GM18498 (cell line): ENCODE measurements at regions not wholly inside any gene's neighbourhood (a gene's known extent, or its start where the extent isn't known, plus 50 kb on each side); places are given as distances from the start of the nearest gene placed in this dataset.

ENCODE experiments used
- ATAC-seq: cut with Tn5 transposase; IDR thresholded peaks from one replicate; pipeline ENCODE4 v1.9.1; 2021; ENCODE audit warnings: mild to moderate bottlenecking, moderate library complexity; ENCODE audit not compliant: unreplicated experiment

GRCh38 chr5:4837489-4838058 is 302.6 kb upstream of the ADAMTS16 start:
- ATAC-seq: no peak

DNA sequence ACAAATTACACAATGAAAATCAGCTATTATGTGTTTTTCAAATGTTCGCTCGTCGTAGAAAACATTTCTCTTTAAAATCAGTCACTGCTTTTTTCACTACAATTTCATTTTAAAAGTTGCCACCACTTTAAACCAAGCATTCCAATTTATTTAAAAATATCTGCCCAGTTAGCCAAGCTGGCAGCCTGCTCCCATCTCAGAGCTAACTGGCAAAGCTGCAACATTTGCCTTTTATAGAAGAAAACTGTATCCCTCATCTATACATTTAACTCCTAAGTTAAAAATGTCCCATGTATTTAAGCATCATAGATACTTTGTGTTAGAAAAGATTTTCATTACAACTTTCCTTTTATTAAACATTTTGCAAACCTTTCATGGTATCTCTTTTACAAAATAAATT is 294.9 kb upstream of the ADAMTS16 start:
- ATAC-seq: no peak

DNA sequence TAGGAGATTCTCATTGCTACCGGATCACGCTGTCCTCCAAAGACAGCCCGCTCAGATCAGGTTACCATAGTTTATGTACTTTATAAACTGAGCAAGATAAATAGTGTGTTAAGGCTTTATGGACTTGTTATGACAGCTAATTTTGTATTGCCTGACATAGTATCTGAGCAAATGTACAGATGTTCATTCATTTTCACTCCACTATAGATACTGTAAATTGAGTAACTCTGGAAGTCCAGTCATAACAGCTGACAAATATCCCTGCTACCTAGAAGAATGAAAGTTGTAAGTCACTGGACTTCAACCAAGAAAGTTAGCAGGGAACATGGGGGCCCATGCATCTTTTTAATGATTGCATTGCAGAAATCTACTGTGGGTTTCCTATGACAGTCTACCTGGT is 292.4 kb upstream of the ADAMTS16 start:
- no peak for ATAC-seq

DNA sequence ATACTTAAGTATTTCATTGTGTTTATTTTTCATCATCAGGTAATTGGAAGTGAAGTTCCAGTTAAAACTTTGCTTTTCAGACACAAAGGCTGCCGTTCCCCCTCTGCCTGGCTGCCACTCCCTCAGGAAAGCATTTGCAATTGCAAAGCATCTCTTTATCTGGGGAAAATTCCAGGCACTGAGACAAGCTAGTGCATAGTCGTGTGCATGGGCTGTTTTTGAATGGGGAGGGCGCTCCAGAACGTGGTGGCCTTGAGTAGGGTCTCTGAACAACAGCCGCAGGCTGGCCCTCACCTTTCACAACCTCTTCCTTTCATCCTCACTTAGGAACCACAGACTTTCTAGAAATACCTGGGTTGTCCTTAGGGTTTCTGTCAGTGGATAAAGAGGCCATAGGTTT is 285.1 kb upstream of the ADAMTS16 start:
- no peak for ATAC-seq

DNA sequence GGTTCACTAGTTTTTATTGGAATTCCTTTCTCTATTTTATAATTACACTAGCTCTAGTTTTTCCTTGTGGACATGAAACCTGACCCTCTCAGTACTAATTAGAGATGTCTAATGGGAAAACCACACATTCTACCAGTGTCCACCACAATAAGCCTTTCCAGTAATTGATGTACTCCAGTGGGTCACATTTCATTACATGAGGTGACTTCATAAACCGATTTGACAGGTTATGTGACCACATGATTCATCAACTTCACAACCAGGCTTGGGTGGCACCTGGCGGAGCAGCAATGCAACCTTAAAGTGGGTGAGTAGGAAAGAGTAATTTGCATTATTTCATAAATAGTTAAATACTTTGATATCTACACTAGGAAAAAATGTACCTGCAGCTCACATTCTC is 284.2 kb upstream of the ADAMTS16 start:
- no peak for ATAC-seq

DNA sequence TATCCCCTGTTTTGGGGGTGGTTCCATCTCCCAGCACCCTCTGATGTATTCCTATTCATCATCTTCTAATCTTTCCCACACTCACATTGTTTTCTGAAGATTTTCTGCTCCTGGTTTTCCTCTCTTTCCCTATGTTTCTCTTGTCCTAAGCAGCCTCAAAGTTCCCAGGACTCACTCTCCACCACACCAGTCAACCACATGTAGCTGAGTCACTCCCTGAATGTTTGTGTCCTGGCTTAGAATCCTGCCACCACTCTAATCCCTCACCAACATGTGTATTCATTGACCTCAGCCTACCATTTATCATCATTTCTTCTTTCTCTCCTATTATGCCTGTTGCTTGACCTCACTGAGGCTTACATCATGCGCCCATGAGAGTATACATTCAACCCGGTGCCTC is 282.4 kb upstream of the ADAMTS16 start:
- ATAC-seq: no peak

GRCh38 chr5:4859500-4860235 is 280.5 kb upstream of the ADAMTS16 start:
- ATAC-seq: no peak

DNA sequence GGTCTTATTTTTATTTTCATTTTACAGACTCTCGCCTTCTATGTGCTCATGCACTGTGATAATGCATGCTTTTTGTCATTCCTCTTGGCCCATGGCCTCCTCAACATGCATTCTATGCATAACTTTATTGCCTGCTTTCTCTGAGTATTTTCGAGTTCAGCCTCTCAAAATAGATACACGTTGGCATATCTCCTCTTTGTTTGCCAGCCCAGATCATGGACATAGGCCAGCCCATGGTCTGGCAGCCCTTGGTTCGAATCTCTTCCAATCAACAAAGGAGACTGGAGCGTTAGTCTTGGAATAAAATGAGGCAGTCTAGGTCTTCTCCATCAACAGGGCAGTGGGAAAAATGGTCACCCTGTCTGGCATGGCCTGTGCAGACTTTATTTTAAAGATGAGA is 279.5 kb upstream of the ADAMTS16 start:
- no peak for ATAC-seq

DNA sequence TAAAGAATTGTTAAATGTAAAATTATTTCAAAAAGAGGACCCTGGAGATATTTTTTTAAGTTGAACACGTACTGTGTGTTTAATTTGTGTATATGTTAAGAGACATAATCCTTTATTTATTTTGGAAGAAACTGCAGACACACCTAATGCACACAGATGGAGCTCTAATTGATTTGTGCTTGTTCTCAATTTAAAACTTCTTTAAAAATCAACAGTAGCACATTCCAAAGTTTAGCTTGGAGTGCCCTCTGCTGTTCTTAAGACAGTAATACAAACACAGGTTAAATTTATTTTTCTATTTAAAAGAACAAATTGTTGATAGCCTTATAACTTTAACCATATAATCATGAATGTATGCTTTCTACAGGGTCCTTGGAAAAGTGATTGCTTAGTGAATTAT is 277.6 kb upstream of the ADAMTS16 start:
- ATAC-seq: no peak

DNA sequence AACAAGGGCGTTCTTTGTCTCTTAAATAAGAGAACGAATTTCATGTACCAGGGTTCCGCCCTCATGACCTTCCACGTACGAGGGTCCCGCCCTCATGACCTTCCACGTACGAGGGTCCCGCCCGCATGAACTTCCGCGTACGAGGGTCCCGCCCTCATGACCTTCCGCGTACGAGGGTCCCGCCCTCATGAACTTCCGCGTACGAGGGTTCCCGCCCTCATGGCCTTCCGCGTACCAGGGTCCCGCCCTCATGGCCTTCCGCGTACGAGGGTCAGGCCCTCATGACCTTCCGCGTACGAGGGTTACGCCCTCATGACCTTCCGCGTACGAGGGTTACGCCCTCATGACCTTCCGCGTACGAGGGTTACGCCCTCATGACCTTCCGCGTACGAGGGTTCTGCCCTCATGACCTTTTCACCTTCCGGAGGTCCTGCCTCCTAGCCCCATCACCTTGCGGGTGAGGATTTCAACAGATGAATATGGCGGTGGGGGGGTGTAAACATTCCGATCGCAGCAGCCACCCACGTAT is 273.9 kb upstream of the ADAMTS16 start:
- ATAC-seq: no peak

DNA sequence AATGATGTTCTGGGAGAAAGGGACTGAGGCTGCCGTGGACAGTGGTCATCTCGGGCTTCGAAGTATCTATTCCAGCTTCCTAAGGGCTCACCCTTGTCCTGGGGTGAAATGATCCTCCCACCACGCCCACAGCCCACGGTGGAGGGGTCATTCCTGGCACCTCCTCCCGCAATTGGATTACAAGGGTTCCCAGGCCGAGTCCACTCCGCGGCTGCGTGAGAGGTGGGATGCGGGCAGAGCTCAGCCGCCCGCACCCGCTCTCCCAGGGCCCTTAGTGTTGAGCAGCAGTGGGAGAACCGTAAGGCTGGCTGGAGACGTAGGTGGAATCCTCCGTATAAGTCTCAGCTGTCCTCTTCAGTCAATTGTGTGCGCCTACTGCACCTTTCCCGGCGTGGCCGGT is 273.3 kb upstream of the ADAMTS16 start:
- ATAC-seq: no peak

DNA sequence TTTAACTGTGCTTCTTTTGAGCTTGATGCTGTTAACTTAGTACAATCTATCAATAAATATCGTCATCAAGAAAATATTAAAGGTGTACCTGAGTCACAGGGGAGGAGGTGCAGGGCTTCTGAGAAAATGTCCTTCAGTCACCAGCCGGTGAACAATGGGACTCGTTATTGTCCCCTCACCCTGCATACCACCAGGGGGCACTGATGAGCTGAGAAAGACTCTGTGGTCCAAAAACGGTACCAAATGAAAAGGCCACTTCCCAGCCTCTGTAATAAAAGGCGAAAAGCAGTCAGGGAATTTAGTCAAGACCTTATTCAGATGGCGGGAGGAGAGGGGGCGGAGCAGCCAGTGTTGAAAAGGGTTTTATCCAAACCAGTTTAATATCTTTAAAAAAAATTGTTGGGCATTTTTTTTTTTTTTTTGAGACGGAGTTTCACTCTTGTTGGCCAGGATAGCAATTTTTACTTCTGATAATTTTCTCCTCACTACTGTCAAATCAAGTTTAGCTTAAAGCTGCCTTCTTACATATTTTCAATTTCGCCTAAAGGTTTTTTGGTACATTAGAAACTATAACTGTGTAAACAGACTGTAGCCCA is 271.9 kb upstream of the ADAMTS16 start:
- ATAC-seq: peak; percentile 76

GRCh38 chr5:4873652-4874051 is 266.5 kb upstream of the ADAMTS16 start:
- ATAC-seq: no peak

- ATAC-seq: no peak
These were observed 266.0 kb upstream of the ADAMTS16 start for GRCh38 chr5:4874097-4874496.

- no peak for ATAC-seq
These were observed 264.2 kb upstream of the ADAMTS16 start for GRCh38 chr5:4875942-4876341.

DNA sequence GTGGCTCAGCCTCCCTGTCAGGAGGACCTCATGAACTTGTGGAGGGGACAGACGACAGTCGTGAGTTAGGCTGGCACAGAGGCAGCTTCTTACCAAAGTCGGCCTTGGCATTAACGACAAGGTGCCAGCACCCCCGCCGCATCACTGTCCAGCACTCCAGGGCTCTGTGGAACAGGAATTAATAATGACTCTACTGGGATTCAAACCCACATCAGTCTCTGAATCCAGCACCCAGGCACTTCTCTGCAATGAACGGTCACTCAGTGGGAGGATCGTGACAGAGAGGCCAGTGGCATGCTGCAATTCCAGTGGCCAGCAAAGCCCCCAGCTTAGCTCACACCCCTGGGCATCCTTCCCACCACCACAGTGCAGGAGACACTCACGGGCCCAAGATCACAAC is 263.3 kb upstream of the ADAMTS16 start:
- no peak for ATAC-seq

DNA sequence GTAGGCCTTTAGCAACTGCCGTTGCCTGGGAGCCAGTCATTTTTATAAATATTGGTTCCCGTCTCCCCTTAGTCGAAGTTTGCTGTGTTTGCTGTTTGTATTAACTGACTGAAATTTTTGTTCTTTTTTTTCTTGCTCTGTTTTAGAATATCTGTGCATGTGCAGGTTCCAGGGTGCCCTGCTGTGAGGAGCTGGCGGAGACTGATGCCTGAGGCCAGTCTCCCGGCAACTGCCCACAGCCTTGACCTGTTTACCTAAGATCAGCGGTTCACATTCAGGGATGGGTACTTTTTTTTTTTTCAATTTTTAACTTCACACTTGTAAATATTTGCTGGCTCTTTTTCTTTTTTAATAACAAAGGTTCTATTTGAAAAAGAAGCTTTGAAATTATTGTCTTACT is 262.6 kb upstream of the ADAMTS16 start:
- ATAC-seq: no peak

DNA sequence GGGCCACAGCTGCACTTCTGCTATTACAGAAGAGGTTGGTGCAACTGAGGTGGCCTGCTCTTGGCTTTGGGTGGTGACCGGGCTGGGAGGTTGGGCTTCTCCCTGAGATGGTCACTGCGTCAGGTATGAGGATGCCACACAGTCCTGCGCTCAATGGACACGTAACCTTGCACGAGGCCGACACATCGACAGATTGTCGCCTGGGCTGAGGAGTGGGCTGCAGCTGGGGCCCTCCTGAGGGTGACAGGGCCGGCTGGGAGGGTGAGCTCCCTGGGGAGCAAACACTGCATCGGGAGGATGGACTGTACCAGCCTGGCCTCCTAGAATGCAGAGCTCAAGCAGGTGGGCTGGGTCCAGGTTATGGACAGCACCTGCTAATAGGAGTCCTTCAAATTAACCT is 261.1 kb upstream of the ADAMTS16 start:
- ATAC-seq: no peak

- peak; percentile 79 for ATAC-seq
These were observed 260.3 kb upstream of the ADAMTS16 start for GRCh38 chr5:4879693-4880303.

GRCh38 chr5:4880304-4880741 is 259.8 kb upstream of the ADAMTS16 start:
- ATAC-seq: no peak

DNA sequence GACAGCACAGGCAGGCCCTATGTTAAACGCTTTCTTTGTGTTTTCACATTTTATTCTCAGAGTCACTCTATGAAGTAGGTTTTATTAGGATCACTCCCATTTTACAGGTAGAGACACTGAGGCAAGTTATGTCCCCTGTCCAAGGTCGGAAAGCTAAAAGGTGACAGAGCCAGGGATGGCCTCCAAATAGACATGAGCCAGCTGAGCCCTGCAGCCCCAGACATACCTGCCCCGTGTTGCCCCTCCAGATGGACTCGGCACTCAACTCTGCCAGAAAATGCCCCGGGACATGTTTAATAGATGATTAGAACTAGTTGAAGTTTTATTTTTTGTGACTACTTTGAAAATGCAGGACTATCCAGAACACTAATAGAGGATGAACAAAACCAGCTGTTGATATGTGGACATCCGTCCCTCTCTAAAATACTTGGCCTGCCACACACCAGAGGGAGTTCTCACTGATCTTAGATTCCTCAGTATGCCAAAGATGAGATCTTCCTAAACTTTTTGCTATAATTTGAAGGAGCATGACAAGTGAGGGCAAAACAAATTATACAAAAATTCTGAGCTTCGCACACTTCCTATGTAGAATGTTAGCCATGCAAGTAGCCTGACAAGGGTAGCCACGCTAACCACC is 258.6 kb upstream of the ADAMTS16 start:
- no peak for ATAC-seq
